Gastroesophageal sphincter (tissue), 4 donors: ENCODE measurements at regions not wholly inside any gene's neighbourhood (a gene's known extent, or its start where the extent isn't known, plus 50 kb on each side); places are given as distances from the start of the nearest gene placed in this dataset.

Source experiments
- ATAC-seq: fragments of 150-250 bp; one replicate; pipeline ENCODE4 v1.9.1; 2016; ENCODE audit warnings: mild to moderate bottlenecking, moderate library complexity
- H3K27ac ChIP-seq, 4 donors: fragments of 200-600 bp; sonication (generic) in 3 of 4; 1 replicate in 3 of 4; 2 replicates in 1 of 4; pipeline ENCODE4 v1.5.1; 2016 to 2019
- H3K27me3 ChIP-seq: fragments of 200-600 bp; sonication (generic); one replicate; pipeline ENCODE4 v1.5.1; 2019
- H3K36me3 ChIP-seq, 2 donors: fragments of 200-600 bp; sonication (generic); one replicate each; pipeline ENCODE4 v1.5.1; 2019; ENCODE audit warnings: control low read depth in 1 of 2
- H3K4me1 ChIP-seq, 3 donors: fragments of 200-600 bp; sonication (generic); 1 replicate in 2 of 3; 2 replicates in 1 of 3; pipeline ENCODE4 v1.5.1; 2016 to 2019; ENCODE audit warnings: control low read depth in 2 of 3
- H3K4me3 ChIP-seq, 2 donors: fragments of 200-600 bp; sonication (generic); one replicate each; pipeline ENCODE4 v1.5.1; 2019; ENCODE audit warnings: mild to moderate bottlenecking in 1 of 2, moderate library complexity in 1 of 2
- H3K9me3 ChIP-seq, 3 donors: fragments of 200-600 bp; sonication (generic); one replicate each; pipeline ENCODE4 v1.5.1; 2017 to 2019; ENCODE audit warnings: control low read depth in 2 of 3
- EP300 ChIP-seq: sonication (generic); formaldehyde crosslinking; IDR thresholded peaks from one replicate; pipeline ENCODE4 v1.6.1; 2017; ENCODE audit warnings: antibody characterized with exemption, mild to moderate bottlenecking
- POLR2A ChIP-seq, 2 donors: fragments of 450-650 bp; IDR thresholded peaks; one replicate each; pipeline ENCODE4 v1.6.1; 2017; ENCODE audit warnings: antibody characterized with exemption in 2 of 2, mild to moderate bottlenecking in 2 of 2, moderate library complexity in 1 of 2
- POLR2AphosphoS5 ChIP-seq: sonication (generic); formaldehyde crosslinking; IDR thresholded peaks from one replicate; pipeline ENCODE4 v1.6.1; 2017; ENCODE audit warnings: antibody characterized with exemption
- WGBS, 2 donors: methylation state at CpG; one replicate each; pipeline ENCODE4 v1.1.5; 2018; ENCODE audit warnings: low coverage in 1 of 2; 5-methylcytosine and 5-hydroxymethylcytosine counted together
- TF ChIP-seq, protein P1 (sequence below), 4 experiments: fragments of 200-600 bp in 2 of 4; fragments of 450-650 bp in 2 of 4; sonication (generic) in 1 of 4; IDR thresholded peaks; one replicate each; pipeline ENCODE4 v1.5.1; 2017 to 2019; ENCODE audit warnings: antibody characterized with exemption in 4 of 4, mild to moderate bottlenecking in 2 of 4, moderate library complexity in 2 of 4

- whole genome bisulfite sequencing, 2 donors = 89 to 90% methylated on average over 3 of the region's 3 CpGs
- Histone ChIP-seq H3K4me3 (no peak overlapping the region), H3K36me3 (no peaks in the 10 kb centered on the region), H3K27ac (no peak overlapping the region), H3K9me3 (peaks cover 0 to 18% (median 0%) of the 10 kb centered on the region in 3 donors), H3K27me3 (no peaks in the 10 kb centered on the region), H3K4me1 (peaks cover 0 to 16% (median 0%) of the 10 kb centered on the region in 3 donors)
- TF ChIP-seq, protein P1, sequence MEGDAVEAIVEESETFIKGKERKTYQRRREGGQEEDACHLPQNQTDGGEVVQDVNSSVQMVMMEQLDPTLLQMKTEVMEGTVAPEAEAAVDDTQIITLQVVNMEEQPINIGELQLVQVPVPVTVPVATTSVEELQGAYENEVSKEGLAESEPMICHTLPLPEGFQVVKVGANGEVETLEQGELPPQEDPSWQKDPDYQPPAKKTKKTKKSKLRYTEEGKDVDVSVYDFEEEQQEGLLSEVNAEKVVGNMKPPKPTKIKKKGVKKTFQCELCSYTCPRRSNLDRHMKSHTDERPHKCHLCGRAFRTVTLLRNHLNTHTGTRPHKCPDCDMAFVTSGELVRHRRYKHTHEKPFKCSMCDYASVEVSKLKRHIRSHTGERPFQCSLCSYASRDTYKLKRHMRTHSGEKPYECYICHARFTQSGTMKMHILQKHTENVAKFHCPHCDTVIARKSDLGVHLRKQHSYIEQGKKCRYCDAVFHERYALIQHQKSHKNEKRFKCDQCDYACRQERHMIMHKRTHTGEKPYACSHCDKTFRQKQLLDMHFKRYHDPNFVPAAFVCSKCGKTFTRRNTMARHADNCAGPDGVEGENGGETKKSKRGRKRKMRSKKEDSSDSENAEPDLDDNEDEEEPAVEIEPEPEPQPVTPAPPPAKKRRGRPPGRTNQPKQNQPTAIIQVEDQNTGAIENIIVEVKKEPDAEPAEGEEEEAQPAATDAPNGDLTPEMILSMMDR (IDR thresholded peaks at IDR 0.05) = no peak
- no peak for TF ChIP-seq POLR2A (IDR thresholded peaks at IDR 0.05)
- no peak for TF ChIP-seq POLR2AphosphoS5
- TF ChIP-seq EP300 = no peak
- ATAC-seq = no peak
Observed at GRCh38 chr10:78191301-78191700, 157.6 kb downstream of the RPS24 start.

- WGBS, 2 donors = 50% methylated on average over 1 of the region's 1 CpG; no CpG with 5 or more reads in 1 of the 2 donors
- TF ChIP-seq, protein P1 (IDR thresholded peaks at IDR 0.05) = no peak
- H3K27ac ChIP-seq = no peak overlapping the region
- H3K27me3 ChIP-seq = no peaks in the 10 kb centered on the region
- peaks cover 0 to 15% (median 0%) of the 10 kb centered on the region in 3 donors for H3K4me1 ChIP-seq
- peaks cover 0 to 18% (median 0%) of the 10 kb centered on the region in 3 donors for H3K9me3 ChIP-seq
- no peaks in the 10 kb centered on the region for H3K36me3 ChIP-seq
- ATAC-seq = no peak
- no peak overlapping the region for H3K4me3 ChIP-seq
Observed at GRCh38 chr10:78193189-78193588, 159.5 kb downstream of the RPS24 start.

DNA sequence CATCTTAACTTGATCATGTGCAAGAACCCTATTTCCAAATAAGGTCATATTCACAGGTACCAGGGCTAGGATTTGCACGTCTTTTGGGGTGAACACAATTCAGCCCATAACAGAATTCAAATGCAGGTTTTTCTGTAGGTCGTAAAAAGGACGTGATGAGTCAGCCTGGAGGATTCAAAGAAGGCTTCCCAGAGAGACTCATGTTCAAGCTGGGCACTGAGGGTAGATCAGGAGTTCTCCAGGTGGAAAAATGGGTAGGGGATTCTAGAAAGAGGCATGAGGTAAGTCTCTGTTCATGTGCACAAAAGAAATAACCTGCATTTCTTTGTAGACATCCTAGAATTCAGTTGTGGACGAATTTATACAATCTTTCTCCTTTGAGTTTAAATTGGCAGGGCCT is 160.4 kb downstream of the RPS24 start:
- H3K4me3 ChIP-seq = no peak overlapping the region
- TF ChIP-seq, protein P1 (IDR thresholded peaks at IDR 0.05) = no peak
- no peak for TF ChIP-seq POLR2A (IDR thresholded peaks at IDR 0.05)
- no peak for TF ChIP-seq EP300
- H3K27ac ChIP-seq = no peak overlapping the region
- no peaks in the 10 kb centered on the region for H3K27me3 ChIP-seq
- no peaks in the 10 kb centered on the region for H3K36me3 ChIP-seq
- H3K4me1 ChIP-seq = peaks cover 0 to 15% (median 0%) of the 10 kb centered on the region in 3 donors
- no peak for ATAC-seq
- 92 to 95% methylated on average over 2 to 3 of the region's 4 CpGs for WGBS, 2 donors
- H3K9me3 ChIP-seq = peaks cover 0 to 18% (median 0%) of the 10 kb centered on the region in 3 donors

- TF ChIP-seq EP300 (no peak), POLR2AphosphoS5 (no peak), POLR2A (IDR thresholded peaks at IDR 0.05) (no peak)
- TF ChIP-seq, protein P1 (IDR thresholded peaks at IDR 0.05) = no peak
- peaks cover 0 to 15% (median 0%) of the 10 kb centered on the region in 3 donors for H3K4me1 ChIP-seq
- H3K36me3 ChIP-seq = no peaks in the 10 kb centered on the region
- H3K27me3 ChIP-seq = no peaks in the 10 kb centered on the region
- WGBS, 2 donors = 83 to 89% methylated on average over 1 to 4 of the region's 10 CpGs
- no peak overlapping the region for H3K27ac ChIP-seq
- no peak overlapping the region for H3K4me3 ChIP-seq
- H3K9me3 ChIP-seq = peaks cover 0 to 18% (median 0%) of the 10 kb centered on the region in 3 donors
- no peak for ATAC-seq
Observed at GRCh38 chr10:78194539-78195402, 161.1 kb downstream of the RPS24 start.

GRCh38 chr10:78196396-78196795 is 162.7 kb downstream of the RPS24 start:
- Histone ChIP-seq H3K9me3 (peaks cover 0 to 18% (median 0%) of the 10 kb centered on the region in 3 donors), H3K36me3 (no peaks in the 10 kb centered on the region), H3K27ac (no peak overlapping the region), H3K27me3 (no peaks in the 10 kb centered on the region), H3K4me3 (no peak overlapping the region), H3K4me1 (peaks cover 0 to 15% (median 0%) of the 10 kb centered on the region in 3 donors)
- 53 to 67% methylated on average over 2 to 4 of the region's 4 CpGs for WGBS, 2 donors
- no peak for ATAC-seq
- TF ChIP-seq, protein P1 (IDR thresholded peaks at IDR 0.05) = no peak
- TF ChIP-seq EP300 (no peak), POLR2AphosphoS5 (no peak), POLR2A (IDR thresholded peaks at IDR 0.05) (no peak)
